GM19043 (cell line): ENCODE measurements at regions not wholly inside any gene's neighbourhood (a gene's known extent, or its start where the extent isn't known, plus 50 kb on each side); places are given as distances from the start of the nearest gene placed in this dataset.
"Not testable (repeated sequence)": the region's sequence is repeated elsewhere in the genome, so short reads cannot be mapped to it uniquely, and the experiment has no call there.

ENCODE experiments used
- ATAC-seq: cut with Tn5 transposase; IDR thresholded peaks from one replicate; pipeline ENCODE4 v1.9.1; 2021; ENCODE audit warnings: low read depth; ENCODE audit not compliant: unreplicated experiment

- ATAC-seq: not testable (repeated sequence)
Observed at GRCh38 chrX:40788698-40789097, 53.4 kb upstream of the MED14 start.

- ATAC-seq: no peak
Observed at GRCh38 chrX:40792433-40792832, 57.1 kb upstream of the MED14 start.

- ATAC-seq: not testable (repeated sequence)
Observed at GRCh38 chrX:40794829-40795130, 59.4 kb upstream of the MED14 start.

- not testable (repeated sequence) for ATAC-seq
Observed at GRCh38 chrX:40799745-40800144, 64.4 kb upstream of the MED14 start.

- no peak for ATAC-seq
Observed at GRCh38 chrX:40805404-40805803, 70.1 kb upstream of the MED14 start.

GRCh38 chrX:40806513-40807220 is 71.3 kb upstream of the MED14 start:
- ATAC-seq: no peak

- ATAC-seq: no peak
Observed at GRCh38 chrX:40807384-40807783, 72.0 kb upstream of the MED14 start.

- no peak for ATAC-seq
Observed at GRCh38 chrX:40808203-40808602, 72.9 kb upstream of the MED14 start.

- no peak for ATAC-seq
Observed at GRCh38 chrX:40809210-40809609, 73.9 kb upstream of the MED14 start.

GRCh38 chrX:40815045-40815444 is 79.7 kb upstream of the MED14 start:
- not testable (repeated sequence) for ATAC-seq

GRCh38 chrX:40816906-40817305 is 81.6 kb upstream of the MED14 start:
- no peak for ATAC-seq

- ATAC-seq: no peak
Observed at GRCh38 chrX:40818236-40818635, 82.9 kb upstream of the MED14 start.

GRCh38 chrX:40821780-40822179 is 86.4 kb upstream of the MED14 start:
- no peak for ATAC-seq

- no peak for ATAC-seq
Observed at GRCh38 chrX:40827331-40827730, 92.0 kb upstream of the MED14 start.

- no peak for ATAC-seq
Observed at GRCh38 chrX:40831750-40832149, 96.4 kb upstream of the MED14 start.

GRCh38 chrX:40832723-40833122 is 97.4 kb upstream of the MED14 start:
- ATAC-seq: no peak

GRCh38 chrX:40834225-40834624 is 98.9 kb upstream of the MED14 start:
- no peak for ATAC-seq

- ATAC-seq: no peak
Observed at GRCh38 chrX:40835526-40835925, 100.2 kb upstream of the MED14 start.

- ATAC-seq: no peak
Observed at GRCh38 chrX:40843643-40844042, 108.3 kb upstream of the MED14 start.

- no peak for ATAC-seq
Observed at GRCh38 chrX:40844471-40844870, 109.1 kb upstream of the MED14 start.

GRCh38 chrX:40845331-40845911 is 110.1 kb upstream of the MED14 start:
- ATAC-seq: no peak

- ATAC-seq: no peak
Observed at GRCh38 chrX:40849906-40850823, 114.8 kb upstream of the MED14 start.
